RCC 7860 (cell line): ENCODE measurements at regions not wholly inside any gene's neighbourhood (a gene's known extent, or its start where the extent isn't known, plus 50 kb on each side); places are given as distances from the start of the nearest gene placed in this dataset.

ENCODE experiments used
- DNase-seq: peaks from one replicate; pipeline ENCODE4 v3.0.0-alpha.2; 2015; ENCODE audit warnings: low spot score
- FAIRE-seq: peaks from 2 replicates; lab custom pipeline; 2012; peaks lifted over from hg19 to GRCh38; lab: Jason Lieb, UNC

GRCh38 chr4:17126321-17126966, 228.0 kb upstream of the LDB2 start:
- no peak for DNase-seq
- FAIRE-seq, result no peak

GRCh38 chr4:17124767-17125166, 226.3 kb upstream of the LDB2 start:
- no peak for DNase-seq
- FAIRE-seq, result no peak

GRCh38 chr4:17120761-17121160, 222.3 kb upstream of the LDB2 start:
- FAIRE-seq (no peak), DNase-seq (no peak)

- FAIRE-seq (no peak), DNase-seq (no peak)
Observed at GRCh38 chr4:17117746-17118145, 219.3 kb upstream of the LDB2 start.

GRCh38 chr4:17115583-17115982, 217.1 kb upstream of the LDB2 start:
- FAIRE-seq, result no peak
- DNase-seq, result no peak

- DNase-seq (no peak), FAIRE-seq (no peak)
Observed at GRCh38 chr4:17112292-17112659, 213.8 kb upstream of the LDB2 start.

- FAIRE-seq (no peak), DNase-seq (no peak)
Observed at GRCh38 chr4:17109126-17109525, 210.7 kb upstream of the LDB2 start.

- FAIRE-seq (no peak), DNase-seq (no peak)
Observed at GRCh38 chr4:17103231-17103630, 204.8 kb upstream of the LDB2 start.

GRCh38 chr4:17098996-17099395, 200.6 kb upstream of the LDB2 start:
- DNase-seq (no peak), FAIRE-seq (no peak)

- FAIRE-seq, result no peak
Observed at GRCh38 chr4:17098401-17098800, 200.0 kb upstream of the LDB2 start.

GRCh38 chr4:17097362-17097761, 198.9 kb upstream of the LDB2 start:
- FAIRE-seq (no peak), DNase-seq (no peak)

More at GRCh38 chr4:17098401-17098800, 200.0 kb upstream of the LDB2 start:
- no peak for DNase-seq

GRCh38 chr4:17096692-17097091, 198.2 kb upstream of the LDB2 start:
- DNase-seq (no peak), FAIRE-seq (no peak)

GRCh38 chr4:17095771-17096170, 197.3 kb upstream of the LDB2 start:
- DNase-seq (no peak), FAIRE-seq (no peak)

GRCh38 chr4:17094876-17095210, 196.4 kb upstream of the LDB2 start:
- FAIRE-seq, result no peak
- no peak for DNase-seq

- FAIRE-seq, result no peak
- DNase-seq, result no peak
Observed at GRCh38 chr4:17094159-17094875, 195.9 kb upstream of the LDB2 start.

GRCh38 chr4:17093481-17093880, 195.0 kb upstream of the LDB2 start:
- DNase-seq (no peak), FAIRE-seq (no peak)

- DNase-seq, result no peak
- FAIRE-seq, result no peak
Observed at GRCh38 chr4:17092736-17093437, 194.4 kb upstream of the LDB2 start.

- DNase-seq (no peak), FAIRE-seq (no peak)
Observed at GRCh38 chr4:17091104-17091503, 192.7 kb upstream of the LDB2 start.

GRCh38 chr4:17090063-17090462, 191.6 kb upstream of the LDB2 start:
- FAIRE-seq, result no peak
- DNase-seq, result no peak

GRCh38 chr4:17085416-17085815, 187.0 kb upstream of the LDB2 start:
- DNase-seq (no peak), FAIRE-seq (no peak)

- no peak for FAIRE-seq
- no peak for DNase-seq
Observed at GRCh38 chr4:17082186-17082585, 183.7 kb upstream of the LDB2 start.

GRCh38 chr4:17081179-17081578, 182.7 kb upstream of the LDB2 start:
- DNase-seq (no peak), FAIRE-seq (no peak)
